Stomach (tissue), 4 donors: ENCODE measurements at regions not wholly inside any gene's neighbourhood (a gene's known extent, or its start where the extent isn't known, plus 50 kb on each side); places are given as distances from the start of the nearest gene placed in this dataset.

Experiments used
- POLR2A ChIP-seq, 4 donors: fragments of 450-650 bp; IDR thresholded peaks; one replicate each; pipeline ENCODE4 v1.6.1; 2016; ENCODE audit warnings: antibody characterized with exemption in 4 of 4, control low read depth in 2 of 4, mild to moderate bottlenecking in 1 of 4, moderate library complexity in 1 of 4
- TF ChIP-seq, protein P1 (sequence below), 7 experiments: fragments of 450-650 bp in 4 of 7; fragments of 200-600 bp in 3 of 7; sonication (generic) in 3 of 7; IDR thresholded peaks; one replicate each; pipeline ENCODE4 v1.5.1; 2016 to 2019; ENCODE audit warnings: antibody characterized with exemption in 7 of 7, control low read depth in 2 of 7, mild to moderate bottlenecking in 1 of 7

DNA sequence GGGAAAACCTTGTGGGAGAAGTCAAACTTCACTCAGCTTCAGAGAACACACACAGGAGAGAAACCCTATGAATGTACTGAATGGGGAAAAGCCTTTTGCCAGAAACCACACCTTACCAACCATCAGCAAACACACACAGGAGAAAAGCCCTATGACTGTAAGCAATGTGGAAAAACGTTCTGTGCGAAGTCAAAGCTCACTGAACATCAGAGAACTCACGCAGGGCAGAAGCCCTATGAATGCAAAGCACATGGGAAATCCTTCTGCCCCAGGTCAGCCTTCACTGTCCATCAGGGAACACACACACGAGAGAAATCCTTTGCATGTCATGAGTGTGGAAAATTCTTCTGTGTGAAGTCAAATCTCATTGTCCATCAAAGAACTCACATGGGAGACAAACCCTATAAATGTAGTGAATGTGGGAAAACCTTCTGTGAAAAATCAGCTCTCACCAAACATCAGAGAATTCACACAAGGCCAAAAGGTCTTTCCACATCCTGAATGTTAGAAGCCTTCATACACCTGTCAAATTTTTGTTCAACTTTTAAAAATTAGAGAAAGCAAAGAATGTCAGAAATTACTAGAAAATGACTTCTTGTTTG, 199.4 kb downstream of the SMIM20 start:
- TF ChIP-seq POLR2A (IDR thresholded peaks at IDR 0.05), result no peak
- TF ChIP-seq, protein P1, sequence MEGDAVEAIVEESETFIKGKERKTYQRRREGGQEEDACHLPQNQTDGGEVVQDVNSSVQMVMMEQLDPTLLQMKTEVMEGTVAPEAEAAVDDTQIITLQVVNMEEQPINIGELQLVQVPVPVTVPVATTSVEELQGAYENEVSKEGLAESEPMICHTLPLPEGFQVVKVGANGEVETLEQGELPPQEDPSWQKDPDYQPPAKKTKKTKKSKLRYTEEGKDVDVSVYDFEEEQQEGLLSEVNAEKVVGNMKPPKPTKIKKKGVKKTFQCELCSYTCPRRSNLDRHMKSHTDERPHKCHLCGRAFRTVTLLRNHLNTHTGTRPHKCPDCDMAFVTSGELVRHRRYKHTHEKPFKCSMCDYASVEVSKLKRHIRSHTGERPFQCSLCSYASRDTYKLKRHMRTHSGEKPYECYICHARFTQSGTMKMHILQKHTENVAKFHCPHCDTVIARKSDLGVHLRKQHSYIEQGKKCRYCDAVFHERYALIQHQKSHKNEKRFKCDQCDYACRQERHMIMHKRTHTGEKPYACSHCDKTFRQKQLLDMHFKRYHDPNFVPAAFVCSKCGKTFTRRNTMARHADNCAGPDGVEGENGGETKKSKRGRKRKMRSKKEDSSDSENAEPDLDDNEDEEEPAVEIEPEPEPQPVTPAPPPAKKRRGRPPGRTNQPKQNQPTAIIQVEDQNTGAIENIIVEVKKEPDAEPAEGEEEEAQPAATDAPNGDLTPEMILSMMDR (IDR thresholded peaks at IDR 0.05), result no peak
